Choroid plexus epithelial cell (primary cell): ENCODE measurements at regions not wholly inside any gene's neighbourhood (a gene's known extent, or its start where the extent isn't known, plus 50 kb on each side); places are given as distances from the start of the nearest gene placed in this dataset.
A peak's percentile ranks its signal among the peaks of the same experiment; 100 is the strongest.

Experiments
- DNase-seq: peaks from one replicate; pipeline ENCODE4 v3.0.0-alpha.2; 2010; ENCODE audit warnings: low read depth
- H3K4me3 ChIP-seq: 2 replicates; pipeline ENCODE4 v1.5.1; 2011; ENCODE audit warnings: low read depth, mild to moderate bottlenecking, control low read depth, low read length, moderate library complexity
- TF ChIP-seq, protein P1 (sequence below): conservative IDR thresholded peaks from 2 replicates; pipeline ENCODE4 v1.5.1; 2011; ENCODE audit warnings: low read depth, mild to moderate bottlenecking, control low read depth, inconsistent platforms, low read length, moderate library complexity

DNA sequence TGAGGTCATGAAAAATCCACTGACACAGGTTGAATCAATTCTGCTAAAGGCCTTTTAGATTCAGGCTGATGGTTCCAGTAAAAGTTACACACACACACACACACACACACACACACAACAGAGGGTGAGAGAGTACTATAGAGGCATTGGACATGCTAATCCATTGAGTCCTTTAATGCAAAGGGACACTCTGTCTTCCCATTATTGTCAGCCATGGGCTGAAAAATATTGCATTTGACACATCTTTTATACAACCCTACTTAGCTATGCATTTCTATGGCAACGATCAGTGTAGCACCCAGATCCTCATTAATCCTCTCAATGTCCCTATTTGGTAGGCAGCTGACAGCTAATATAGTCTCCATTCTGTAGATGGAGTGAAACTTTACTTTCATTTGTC lies 440.8 kb upstream of the RGPD4 start:
- H3K4me3 ChIP-seq: no peak overlapping the region
- DNase-seq: no peak

DNA sequence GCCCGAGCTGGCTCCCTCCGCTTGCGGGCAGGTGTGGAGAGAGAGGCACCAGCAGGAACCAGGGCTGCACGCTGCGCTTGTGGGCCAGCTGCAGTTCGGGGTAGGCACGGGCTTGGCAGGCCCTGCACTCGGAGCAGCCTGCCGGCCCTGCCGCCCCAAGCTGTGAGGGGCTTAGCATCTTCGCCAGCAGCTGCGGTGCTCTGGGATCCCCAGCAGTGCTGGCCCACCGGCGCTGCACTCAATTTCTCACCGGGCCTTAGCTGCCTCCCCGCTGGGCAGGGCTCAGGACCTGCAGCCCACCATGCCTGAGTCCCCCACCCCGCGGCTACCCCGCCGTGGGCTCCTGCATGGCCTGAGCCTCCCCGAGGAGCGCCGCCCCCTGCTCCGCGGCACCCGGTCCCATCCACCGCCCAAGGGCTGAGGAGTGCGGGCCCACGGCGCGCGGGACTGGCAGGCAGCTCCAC lies 434.4 kb upstream of the RGPD4 start:
- TF ChIP-seq, protein P1, sequence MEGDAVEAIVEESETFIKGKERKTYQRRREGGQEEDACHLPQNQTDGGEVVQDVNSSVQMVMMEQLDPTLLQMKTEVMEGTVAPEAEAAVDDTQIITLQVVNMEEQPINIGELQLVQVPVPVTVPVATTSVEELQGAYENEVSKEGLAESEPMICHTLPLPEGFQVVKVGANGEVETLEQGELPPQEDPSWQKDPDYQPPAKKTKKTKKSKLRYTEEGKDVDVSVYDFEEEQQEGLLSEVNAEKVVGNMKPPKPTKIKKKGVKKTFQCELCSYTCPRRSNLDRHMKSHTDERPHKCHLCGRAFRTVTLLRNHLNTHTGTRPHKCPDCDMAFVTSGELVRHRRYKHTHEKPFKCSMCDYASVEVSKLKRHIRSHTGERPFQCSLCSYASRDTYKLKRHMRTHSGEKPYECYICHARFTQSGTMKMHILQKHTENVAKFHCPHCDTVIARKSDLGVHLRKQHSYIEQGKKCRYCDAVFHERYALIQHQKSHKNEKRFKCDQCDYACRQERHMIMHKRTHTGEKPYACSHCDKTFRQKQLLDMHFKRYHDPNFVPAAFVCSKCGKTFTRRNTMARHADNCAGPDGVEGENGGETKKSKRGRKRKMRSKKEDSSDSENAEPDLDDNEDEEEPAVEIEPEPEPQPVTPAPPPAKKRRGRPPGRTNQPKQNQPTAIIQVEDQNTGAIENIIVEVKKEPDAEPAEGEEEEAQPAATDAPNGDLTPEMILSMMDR: no peak
- no peak overlapping the region for H3K4me3 ChIP-seq
- no peak for DNase-seq

More for the DNA sequence above, 440.8 kb upstream of the RGPD4 start:
- TF ChIP-seq, protein P1: no peak

GRCh38 chr2:107393516-107393915 lies 433.2 kb upstream of the RGPD4 start:
- DNase-seq: peak; percentile 11
- TF ChIP-seq, protein P1: no peak
- H3K4me3 ChIP-seq: no peak overlapping the region

- H3K4me3 ChIP-seq: no peak overlapping the region
- no peak for DNase-seq
- TF ChIP-seq, protein P1: no peak
These were observed 428.0 kb upstream of the RGPD4 start for GRCh38 chr2:107398683-107399082.

GRCh38 chr2:107402330-107402729 lies 424.4 kb upstream of the RGPD4 start:
- no peak for DNase-seq
- no peak overlapping the region for H3K4me3 ChIP-seq
- TF ChIP-seq, protein P1: no peak

DNA sequence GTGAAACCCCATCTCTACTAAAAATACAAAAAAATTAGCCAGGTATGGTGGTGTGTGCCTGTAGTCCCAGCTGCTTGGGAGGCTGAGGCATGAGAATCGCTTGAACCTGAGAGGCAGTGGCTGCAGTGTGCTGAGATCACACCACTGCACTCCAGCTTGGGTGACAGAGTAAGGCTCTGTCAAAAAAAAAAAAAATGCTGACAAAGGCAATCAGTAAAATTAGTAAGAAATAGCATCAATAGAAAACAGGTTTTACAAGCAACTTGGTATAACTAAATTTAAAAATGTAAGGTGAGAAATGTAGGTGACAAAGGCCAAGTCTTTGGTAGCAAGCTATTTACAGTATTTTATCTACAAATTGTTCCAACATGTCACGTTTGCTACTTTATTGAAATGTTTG lies 421.4 kb upstream of the RGPD4 start:
- TF ChIP-seq, protein P1: no peak
- no peak for DNase-seq
- H3K4me3 ChIP-seq: no peak overlapping the region

- no peak overlapping the region for H3K4me3 ChIP-seq
- TF ChIP-seq, protein P1: no peak
- DNase-seq: no peak
These were observed 419.7 kb upstream of the RGPD4 start for GRCh38 chr2:107407017-107407416.
